ENCODE measurements at regions not wholly inside any gene's neighbourhood (a gene's known extent, or its start where the extent isn't known, plus 50 kb on each side); places are given as distances from the start of the nearest gene placed in this dataset.

DNA sequence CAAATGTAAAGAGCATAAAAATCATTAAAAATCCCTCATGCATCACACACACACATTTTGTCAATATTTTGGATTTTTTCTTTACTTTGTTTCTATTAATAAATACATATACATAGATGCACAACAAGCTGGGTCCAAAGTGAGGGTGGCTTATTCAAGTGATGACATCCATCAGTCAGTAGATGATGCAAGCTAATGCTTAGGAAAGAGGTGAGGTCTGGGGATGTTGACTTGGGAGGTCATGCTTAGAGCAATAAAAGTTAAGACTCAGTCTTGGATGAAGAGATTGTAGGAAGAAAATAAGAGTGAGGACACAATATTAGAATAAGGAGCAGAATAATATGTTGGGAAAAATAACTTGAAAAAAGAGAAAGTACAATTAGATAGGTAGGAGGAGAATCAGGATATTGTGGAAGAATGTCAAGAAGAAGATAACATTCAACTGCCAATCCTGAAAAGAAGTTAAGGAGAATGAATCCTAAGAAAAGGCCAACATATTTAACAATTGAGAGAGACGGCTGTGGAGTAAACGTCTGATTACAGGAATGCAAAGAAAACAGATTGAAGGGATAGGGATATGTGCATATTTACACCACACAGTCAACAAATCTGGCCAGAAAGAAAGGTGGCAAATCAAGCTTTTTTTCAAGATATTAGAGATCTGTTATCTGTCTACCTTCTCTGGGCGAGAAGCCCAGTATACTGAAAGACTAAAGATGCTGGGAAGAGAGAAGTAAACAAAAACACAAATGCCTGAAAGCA lies 111.0 kb upstream of the TJP1 start:
- no peaks in the 10 kb centered on the region for H3K27me3 ChIP-seq
- no peaks in the 10 kb centered on the region for H3K4me1 ChIP-seq
- DNase-seq, result no peak
- TF ChIP-seq POLR2A (IDR thresholded peaks at IDR 0.05), result no peak
- TF ChIP-seq, protein P1, sequence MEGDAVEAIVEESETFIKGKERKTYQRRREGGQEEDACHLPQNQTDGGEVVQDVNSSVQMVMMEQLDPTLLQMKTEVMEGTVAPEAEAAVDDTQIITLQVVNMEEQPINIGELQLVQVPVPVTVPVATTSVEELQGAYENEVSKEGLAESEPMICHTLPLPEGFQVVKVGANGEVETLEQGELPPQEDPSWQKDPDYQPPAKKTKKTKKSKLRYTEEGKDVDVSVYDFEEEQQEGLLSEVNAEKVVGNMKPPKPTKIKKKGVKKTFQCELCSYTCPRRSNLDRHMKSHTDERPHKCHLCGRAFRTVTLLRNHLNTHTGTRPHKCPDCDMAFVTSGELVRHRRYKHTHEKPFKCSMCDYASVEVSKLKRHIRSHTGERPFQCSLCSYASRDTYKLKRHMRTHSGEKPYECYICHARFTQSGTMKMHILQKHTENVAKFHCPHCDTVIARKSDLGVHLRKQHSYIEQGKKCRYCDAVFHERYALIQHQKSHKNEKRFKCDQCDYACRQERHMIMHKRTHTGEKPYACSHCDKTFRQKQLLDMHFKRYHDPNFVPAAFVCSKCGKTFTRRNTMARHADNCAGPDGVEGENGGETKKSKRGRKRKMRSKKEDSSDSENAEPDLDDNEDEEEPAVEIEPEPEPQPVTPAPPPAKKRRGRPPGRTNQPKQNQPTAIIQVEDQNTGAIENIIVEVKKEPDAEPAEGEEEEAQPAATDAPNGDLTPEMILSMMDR (IDR thresholded peaks at IDR 0.05), result no peak
- no peak overlapping the region for H3K4me3 ChIP-seq
- no peaks in the 10 kb centered on the region for H3K36me3 ChIP-seq
- H3K9me3 ChIP-seq, result no peaks in the 10 kb centered on the region
- peak overlapping the region in 1 of 4 donors; percentile 42 for H3K27ac ChIP-seq

DNA sequence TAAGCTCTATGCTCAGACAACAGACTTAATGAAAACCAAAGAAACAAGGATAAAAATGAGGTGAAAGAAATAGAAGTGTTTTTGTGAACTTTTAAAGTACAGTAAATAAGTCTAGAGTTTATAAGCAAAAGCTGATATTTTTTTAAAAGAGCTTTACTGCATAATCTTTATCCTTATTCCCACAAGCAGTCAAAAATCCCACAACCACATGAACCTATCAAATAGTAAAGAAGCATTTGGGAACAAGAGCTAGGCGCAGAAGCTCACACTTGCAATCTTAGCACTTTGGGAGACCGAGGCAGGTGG lies 103.8 kb upstream of the TJP1 start:
- no peak for DNase-seq
- H3K27me3 ChIP-seq, result no peaks in the 10 kb centered on the region
- peaks cover 0 to 21% (median 0%) of the 10 kb centered on the region in 4 donors for H3K4me1 ChIP-seq
- TF ChIP-seq, protein P1 (IDR thresholded peaks at IDR 0.05), result no peak
- no peak for TF ChIP-seq POLR2A (IDR thresholded peaks at IDR 0.05)
- H3K36me3 ChIP-seq, result no peaks in the 10 kb centered on the region
- H3K27ac ChIP-seq, result peak overlapping the region in 2 of 4 donors; percentile 78 to 88
- H3K4me3 ChIP-seq, result no peak overlapping the region
- H3K9me3 ChIP-seq, result no peaks in the 10 kb centered on the region

DNA sequence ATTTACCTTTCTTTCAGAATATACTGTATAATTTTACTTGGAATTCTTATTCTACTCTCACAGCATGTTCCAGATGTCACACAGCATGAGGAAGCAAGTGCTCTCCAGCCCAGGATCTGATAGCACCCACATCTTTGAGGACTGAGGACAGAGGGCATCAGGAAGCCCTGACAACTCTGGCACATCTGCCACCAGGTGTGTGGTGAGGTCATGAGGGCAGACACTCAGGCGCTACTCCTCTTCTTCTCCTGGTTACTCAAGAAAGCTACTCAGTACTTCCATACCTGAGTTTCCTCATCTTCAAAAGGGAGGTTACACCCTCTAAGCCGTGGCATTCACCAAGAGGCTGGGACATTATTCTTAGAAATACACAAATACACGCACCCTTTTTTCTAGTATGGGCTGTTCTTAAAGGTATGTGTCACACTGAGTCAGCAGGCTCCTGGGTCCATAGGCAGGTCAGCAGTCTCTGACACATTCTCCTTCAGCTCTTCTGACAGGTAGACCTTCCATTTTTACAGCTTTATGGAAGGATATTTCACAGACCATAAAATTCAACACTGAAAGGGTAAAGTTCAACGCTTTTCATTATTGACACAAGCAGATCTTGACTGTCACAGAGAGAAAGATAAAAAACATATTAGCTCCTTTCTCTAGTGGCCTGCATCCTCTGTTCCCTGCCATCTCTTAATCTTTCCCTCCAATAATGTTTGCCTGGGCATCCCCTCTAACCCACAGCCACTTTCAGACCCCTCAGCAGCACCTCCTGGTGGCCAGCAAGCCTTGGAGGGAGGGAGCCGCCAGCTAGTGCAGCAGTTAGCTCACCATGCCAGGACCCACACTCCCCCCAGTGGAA lies 103.2 kb upstream of the TJP1 start:
- no peaks in the 10 kb centered on the region for H3K36me3 ChIP-seq
- peaks cover 0 to 21% (median 0%) of the 10 kb centered on the region in 4 donors for H3K4me1 ChIP-seq
- H3K27ac ChIP-seq, result peak overlapping the region in 3 of 4 donors; percentile 55 to 88 (median 78)
- no peaks in the 10 kb centered on the region for H3K27me3 ChIP-seq
- TF ChIP-seq, protein P1 (IDR thresholded peaks at IDR 0.05), result peak in 4 of 6 experiments; percentile 28 to 57 (median 54)
- peak in 1 of 2 donors; percentile 22 for TF ChIP-seq POLR2A (IDR thresholded peaks at IDR 0.05)
- no peak overlapping the region for H3K4me3 ChIP-seq
- peak in 2 of 3 donors; percentile 75 to 80 for DNase-seq
- no peaks in the 10 kb centered on the region for H3K9me3 ChIP-seq

DNA sequence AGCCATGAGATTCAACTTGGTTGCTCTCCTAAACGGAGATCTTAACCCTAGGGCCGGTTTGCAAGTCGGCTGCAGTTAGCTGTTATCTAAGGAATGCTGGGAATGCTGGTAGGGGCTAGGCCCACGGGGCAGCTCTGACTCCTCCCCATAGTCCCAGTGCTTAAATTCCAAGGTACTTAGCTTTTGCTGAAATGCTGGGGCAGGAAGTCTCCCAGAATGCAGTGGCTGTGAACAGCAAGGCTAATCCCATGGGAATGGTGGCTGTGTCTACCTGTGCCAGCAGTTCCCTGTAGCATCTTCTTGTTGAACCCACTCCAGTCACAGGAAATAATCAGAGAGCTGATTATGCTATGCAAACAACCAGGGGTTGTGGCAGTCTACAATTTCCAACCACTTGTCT lies 102.5 kb upstream of the TJP1 start:
- TF ChIP-seq POLR2A (IDR thresholded peaks at IDR 0.05), result no peak
- TF ChIP-seq, protein P1 (IDR thresholded peaks at IDR 0.05), result no peak
- no peaks in the 10 kb centered on the region for H3K9me3 ChIP-seq
- H3K36me3 ChIP-seq, result no peaks in the 10 kb centered on the region
- DNase-seq, result peak in 1 of 3 donors; percentile 48
- H3K4me1 ChIP-seq, result peaks cover 0 to 21% (median 0%) of the 10 kb centered on the region in 4 donors
- peak overlapping the region in 3 of 4 donors; percentile 55 to 88 (median 78) for H3K27ac ChIP-seq
- H3K4me3 ChIP-seq, result no peak overlapping the region
- H3K27me3 ChIP-seq, result no peaks in the 10 kb centered on the region

DNA sequence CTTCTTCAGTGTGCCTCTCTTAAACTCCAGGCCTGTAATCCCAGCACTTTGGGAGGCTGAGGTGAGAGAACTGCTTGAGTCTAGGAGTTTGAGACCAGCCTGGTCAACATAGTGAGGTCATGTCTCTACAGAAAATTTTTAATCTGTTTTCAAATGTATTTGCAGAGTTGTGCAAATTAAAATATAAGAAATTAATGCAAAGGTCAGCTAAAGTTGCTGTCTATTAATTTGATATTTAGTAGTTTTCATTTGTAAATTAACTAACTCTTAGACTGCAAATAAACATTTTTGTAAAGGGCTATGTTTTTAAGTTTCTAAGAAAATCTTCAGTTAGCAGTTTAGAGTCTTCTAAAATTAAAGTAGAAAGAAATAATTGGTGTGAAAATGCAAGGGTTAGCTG lies 99.9 kb upstream of the TJP1 start:
- Histone ChIP-seq H3K4me1 (peaks cover 0 to 21% (median 0%) of the 10 kb centered on the region in 4 donors), H3K36me3 (no peaks in the 10 kb centered on the region), H3K27ac (no peak overlapping the region), H3K4me3 (no peak overlapping the region), H3K27me3 (no peaks in the 10 kb centered on the region), H3K9me3 (no peaks in the 10 kb centered on the region)
- TF ChIP-seq POLR2A (IDR thresholded peaks at IDR 0.05), result no peak
- TF ChIP-seq, protein P1 (IDR thresholded peaks at IDR 0.05), result no peak
- DNase-seq, result no peak

All from Peyer's patch (tissue), 4 donors.